NCI-H128 (cell line): ENCODE measurements at regions not wholly inside any gene's neighbourhood (a gene's known extent, or its start where the extent isn't known, plus 50 kb on each side); places are given as distances from the start of the nearest gene placed in this dataset.

ENCODE experiments used
- DNase-seq: peaks from one replicate; lab custom pipeline; 2025; ENCODE audit not compliant: unreplicated experiment; lab: John Stamatoyannopoulos, UW

DNA sequence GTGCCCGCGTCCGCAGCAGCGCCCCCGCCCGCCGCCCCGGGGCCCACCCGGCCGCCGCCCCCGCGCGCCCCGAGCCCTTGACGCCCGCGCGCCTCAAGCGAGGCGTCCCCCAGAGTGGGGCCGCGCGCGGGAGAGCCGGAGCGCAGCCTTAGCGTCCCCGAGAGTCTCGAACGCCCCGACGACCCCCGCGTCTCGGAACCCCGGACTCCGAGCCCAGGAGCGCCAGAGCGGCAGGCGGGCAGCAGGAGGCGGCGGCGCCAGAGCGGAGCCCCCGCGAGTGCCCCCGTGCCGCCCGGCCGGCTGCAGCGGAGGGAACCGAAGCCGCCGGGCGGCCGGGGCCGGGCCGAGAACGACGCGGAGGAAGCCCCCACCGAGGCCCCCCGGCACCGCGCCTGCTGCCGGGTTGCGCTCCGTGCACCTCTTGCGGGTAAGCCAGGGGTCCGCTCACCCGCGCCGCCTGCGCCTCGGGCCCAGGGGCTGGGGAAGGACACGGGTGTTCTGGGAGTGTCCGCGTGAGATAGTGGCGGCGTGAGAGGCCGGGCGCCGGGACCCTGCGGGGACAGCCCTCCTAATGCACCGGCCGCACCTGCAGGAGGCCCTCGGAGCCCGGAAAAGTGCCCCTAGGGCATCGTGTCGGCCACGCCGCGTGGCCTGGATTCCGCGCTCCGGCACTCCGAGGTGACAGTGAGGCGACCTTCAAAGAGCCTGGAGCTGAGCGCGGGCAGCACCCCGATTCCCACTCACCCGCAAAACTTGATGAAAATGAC, 52.0 kb upstream of the ULK4 start:
- no peak for DNase-seq

DNA sequence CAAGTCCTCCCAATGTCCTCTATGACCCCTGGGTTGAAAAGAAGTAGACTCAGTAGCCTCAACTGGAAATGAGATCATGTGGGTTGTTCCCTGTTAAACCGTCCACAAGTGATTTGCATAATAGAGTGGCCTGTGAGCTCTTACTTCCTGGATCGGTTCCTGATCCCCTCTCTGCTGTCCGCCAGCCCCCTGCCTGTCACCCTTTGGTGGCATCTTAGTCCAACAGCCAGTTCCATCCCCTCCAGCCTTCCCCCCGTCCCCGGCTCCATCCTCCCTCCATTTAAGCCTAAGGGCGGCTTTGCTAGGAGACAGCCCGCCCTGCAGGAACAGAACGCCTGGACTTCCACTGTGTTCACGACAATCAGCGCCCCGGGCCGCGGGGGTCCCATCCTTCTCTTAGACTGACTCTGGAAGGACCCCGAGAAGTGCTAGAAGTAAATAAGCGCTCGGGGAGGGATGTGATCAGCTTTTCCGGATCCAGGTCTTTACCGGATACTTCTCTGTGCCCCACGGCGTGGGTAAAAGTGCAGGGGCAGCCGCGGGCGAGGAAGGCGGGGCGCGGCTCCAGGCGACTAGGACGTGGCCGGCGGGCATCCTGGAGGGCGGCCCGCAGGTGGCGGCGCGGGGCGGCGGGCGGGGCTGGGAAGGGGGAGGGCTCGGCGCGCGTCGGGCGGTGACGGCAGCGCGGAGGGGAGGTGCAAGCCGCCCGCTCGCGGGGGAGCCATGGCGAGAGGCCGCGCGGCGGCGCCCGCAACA, 51.2 kb upstream of the ULK4 start:
- no peak for DNase-seq

- no peak for DNase-seq
These were observed 50.6 kb upstream of the ULK4 start for GRCh38 chr3:42012383-42012934.
